ENCODE measurements at regions not wholly inside any gene's neighbourhood (a gene's known extent, or its start where the extent isn't known, plus 50 kb on each side); places are given as distances from the start of the nearest gene placed in this dataset.

- no peak overlapping the region for H3K27ac ChIP-seq
- no peaks in the 10 kb centered on the region for H3K27me3 ChIP-seq (ENCODE audit: insufficient read depth, low read depth, severe bottlenecking)
- no peaks in the 10 kb centered on the region for H3K9me3 ChIP-seq (ENCODE audit: severe bottlenecking)
- no peak for TF ChIP-seq CTCF (IDR thresholded peaks at IDR 0.05; ENCODE audit: low read depth, low read length)
- H3K36me3 ChIP-seq: no peaks in the 10 kb centered on the region
- DNase-seq: no peak
- no peak overlapping the region for H3K4me3 ChIP-seq (ENCODE audit: low read depth, low read length)
Observed at GRCh38 chr10:3495281-3495680, 289.7 kb downstream of the KLF6 start.

- Histone ChIP-seq H3K4me3 (ENCODE audit: low read depth, low read length) (no peak overlapping the region), H3K9me3 (ENCODE audit: severe bottlenecking) (no peaks in the 10 kb centered on the region), H3K36me3 (no peaks in the 10 kb centered on the region), H3K27ac (no peak overlapping the region), H3K27me3 (ENCODE audit: insufficient read depth, low read depth, severe bottlenecking) (no peaks in the 10 kb centered on the region)
- no peak for DNase-seq
- TF ChIP-seq CTCF (IDR thresholded peaks at IDR 0.05; ENCODE audit: low read depth, low read length): no peak
Observed at GRCh38 chr10:3494838-3495230, 290.2 kb downstream of the KLF6 start.

GRCh38 chr10:3494131-3494837, 290.7 kb downstream of the KLF6 start:
- no peaks in the 10 kb centered on the region for H3K9me3 ChIP-seq (ENCODE audit: severe bottlenecking)
- H3K36me3 ChIP-seq: no peaks in the 10 kb centered on the region
- no peak for TF ChIP-seq CTCF (IDR thresholded peaks at IDR 0.05; ENCODE audit: low read depth, low read length)
- DNase-seq: no peak
- no peak overlapping the region for H3K27ac ChIP-seq
- H3K27me3 ChIP-seq (ENCODE audit: insufficient read depth, low read depth, severe bottlenecking): no peaks in the 10 kb centered on the region
- no peak overlapping the region for H3K4me3 ChIP-seq (ENCODE audit: low read depth, low read length)

GRCh38 chr10:3493621-3494020, 291.4 kb downstream of the KLF6 start:
- no peak for TF ChIP-seq CTCF (IDR thresholded peaks at IDR 0.05; ENCODE audit: low read depth, low read length)
- no peak for DNase-seq
- no peaks in the 10 kb centered on the region for H3K9me3 ChIP-seq (ENCODE audit: severe bottlenecking)
- no peak overlapping the region for H3K27ac ChIP-seq
- no peaks in the 10 kb centered on the region for H3K27me3 ChIP-seq (ENCODE audit: insufficient read depth, low read depth, severe bottlenecking)
- H3K4me3 ChIP-seq (ENCODE audit: low read depth, low read length): no peak overlapping the region
- no peaks in the 10 kb centered on the region for H3K36me3 ChIP-seq

- DNase-seq: no peak
- Histone ChIP-seq H3K27ac (no peak overlapping the region), H3K9me3 (ENCODE audit: severe bottlenecking) (no peaks in the 10 kb centered on the region), H3K36me3 (no peaks in the 10 kb centered on the region), H3K27me3 (ENCODE audit: insufficient read depth, low read depth, severe bottlenecking) (no peaks in the 10 kb centered on the region), H3K4me3 (ENCODE audit: low read depth, low read length) (no peak overlapping the region)
- no peak for TF ChIP-seq CTCF (IDR thresholded peaks at IDR 0.05; ENCODE audit: low read depth, low read length)
Observed at GRCh38 chr10:3491571-3491970, 293.4 kb downstream of the KLF6 start.

GRCh38 chr10:3487228-3487627, 297.8 kb downstream of the KLF6 start:
- Histone ChIP-seq H3K27me3 (ENCODE audit: insufficient read depth, low read depth, severe bottlenecking) (no peaks in the 10 kb centered on the region), H3K36me3 (no peaks in the 10 kb centered on the region), H3K27ac (no peak overlapping the region), H3K9me3 (ENCODE audit: severe bottlenecking) (no peaks in the 10 kb centered on the region), H3K4me3 (ENCODE audit: low read depth, low read length) (no peak overlapping the region)
- TF ChIP-seq CTCF (IDR thresholded peaks at IDR 0.05; ENCODE audit: low read depth, low read length): no peak
- DNase-seq: no peak

Measured in WERI-Rb-1 (cell line).